22Rv1 (cell line): ENCODE measurements at regions not wholly inside any gene's neighbourhood (a gene's known extent, or its start where the extent isn't known, plus 50 kb on each side); places are given as distances from the start of the nearest gene placed in this dataset.

Source experiments
- ZFX ChIP-seq: fragments of 450-650 bp; IDR thresholded peaks from 2 replicates; pipeline ENCODE4 v1.6.1; 2017; ENCODE audit warnings: antibody characterized with exemption, borderline replicate concordance
- TF ChIP-seq, protein P1 (sequence below): fragments of 450-650 bp; IDR thresholded peaks from 2 replicates; pipeline ENCODE4 v1.5.1; 2017; ENCODE audit warnings: mild to moderate bottlenecking

DNA sequence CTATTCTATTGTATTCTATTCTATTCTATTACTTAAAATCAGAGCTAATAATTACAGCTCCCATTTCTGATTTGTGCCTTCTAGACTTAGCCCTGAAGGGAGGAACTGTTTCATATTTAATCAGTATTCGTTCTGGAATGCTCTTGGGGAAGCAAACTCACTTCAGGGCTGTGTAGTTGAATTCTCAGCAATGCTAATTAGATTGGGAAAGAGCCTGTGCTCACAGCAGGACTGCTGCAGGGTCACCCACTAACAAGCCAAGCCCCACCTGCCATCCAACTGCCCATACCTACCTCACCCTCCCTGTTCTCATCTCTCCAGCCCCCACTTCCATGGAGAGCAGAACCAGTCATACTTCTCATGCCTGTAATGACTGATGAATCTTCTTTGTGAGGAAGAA, 464.2 kb downstream of the PTPRU start:
- TF ChIP-seq ZFX: no peak
- TF ChIP-seq, protein P1, sequence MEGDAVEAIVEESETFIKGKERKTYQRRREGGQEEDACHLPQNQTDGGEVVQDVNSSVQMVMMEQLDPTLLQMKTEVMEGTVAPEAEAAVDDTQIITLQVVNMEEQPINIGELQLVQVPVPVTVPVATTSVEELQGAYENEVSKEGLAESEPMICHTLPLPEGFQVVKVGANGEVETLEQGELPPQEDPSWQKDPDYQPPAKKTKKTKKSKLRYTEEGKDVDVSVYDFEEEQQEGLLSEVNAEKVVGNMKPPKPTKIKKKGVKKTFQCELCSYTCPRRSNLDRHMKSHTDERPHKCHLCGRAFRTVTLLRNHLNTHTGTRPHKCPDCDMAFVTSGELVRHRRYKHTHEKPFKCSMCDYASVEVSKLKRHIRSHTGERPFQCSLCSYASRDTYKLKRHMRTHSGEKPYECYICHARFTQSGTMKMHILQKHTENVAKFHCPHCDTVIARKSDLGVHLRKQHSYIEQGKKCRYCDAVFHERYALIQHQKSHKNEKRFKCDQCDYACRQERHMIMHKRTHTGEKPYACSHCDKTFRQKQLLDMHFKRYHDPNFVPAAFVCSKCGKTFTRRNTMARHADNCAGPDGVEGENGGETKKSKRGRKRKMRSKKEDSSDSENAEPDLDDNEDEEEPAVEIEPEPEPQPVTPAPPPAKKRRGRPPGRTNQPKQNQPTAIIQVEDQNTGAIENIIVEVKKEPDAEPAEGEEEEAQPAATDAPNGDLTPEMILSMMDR: no peak
